Heart left ventricle (tissue), 13 donors: ENCODE measurements at regions not wholly inside any gene's neighbourhood (a gene's known extent, or its start where the extent isn't known, plus 50 kb on each side); places are given as distances from the start of the nearest gene placed in this dataset.
"Not testable (repeated sequence)": the region's sequence is repeated elsewhere in the genome, so short reads cannot be mapped to it uniquely, and the experiment has no call there.

Experiments
- POLR2A ChIP-seq, 2 donors: fragments of 450-650 bp; IDR thresholded peaks; one replicate each; pipeline ENCODE4 v1.6.1; 2017; ENCODE audit warnings: antibody characterized with exemption in 2 of 2, mild to moderate bottlenecking in 2 of 2, moderate library complexity in 2 of 2
- TF ChIP-seq, protein P1 (sequence below), 12 donors: fragments of 200-600 bp; sonication (generic) in 4 of 12; IDR thresholded peaks; one replicate each; pipeline versions ENCODE4 v1.5.0 to v1.8.0; 2018 to 2022; ENCODE audit warnings: antibody characterized with exemption in 12 of 12, mild to moderate bottlenecking in 5 of 12
- donor health status: ischemic (EF 13 %, LVEDD 7.1; RV severe dilation, severe dysfunction).
- donor health status: DM: no; HTN: yes; CAD: no.
- donor health status: DM: no; HTN: no; CAD: no.
- donor health status: ischemic (EF 25% LVEDD 6.9; RV normal size, moderate dysfunction).
- donor health status: ischemic (EF 25% LVEDD 5.7; RV mildly dilated, moderate dysfunction).
- donor health status: ischemic (EF 35%, LVEDD 5.7; RV mildly dilated, moderate dysfunction).
- donor health status: nonischemic (EF 11% LVEDD 7.7; RV severe dilation, severe dysfunction).
- donor health status: DM: yes; HTN: yes; CAD: no.
- donor health status: PGD.
- donor health status: ischemic (EF 29% LVEDD 5.4; RV normal size, mild dysfunction).
- donor health status: nonischemic (EF 23%, LVEDD 6.1; RV moderate dilation, normal function).

- not testable (repeated sequence) for TF ChIP-seq POLR2A (IDR thresholded peaks at IDR 0.05)
- TF ChIP-seq, protein P1, sequence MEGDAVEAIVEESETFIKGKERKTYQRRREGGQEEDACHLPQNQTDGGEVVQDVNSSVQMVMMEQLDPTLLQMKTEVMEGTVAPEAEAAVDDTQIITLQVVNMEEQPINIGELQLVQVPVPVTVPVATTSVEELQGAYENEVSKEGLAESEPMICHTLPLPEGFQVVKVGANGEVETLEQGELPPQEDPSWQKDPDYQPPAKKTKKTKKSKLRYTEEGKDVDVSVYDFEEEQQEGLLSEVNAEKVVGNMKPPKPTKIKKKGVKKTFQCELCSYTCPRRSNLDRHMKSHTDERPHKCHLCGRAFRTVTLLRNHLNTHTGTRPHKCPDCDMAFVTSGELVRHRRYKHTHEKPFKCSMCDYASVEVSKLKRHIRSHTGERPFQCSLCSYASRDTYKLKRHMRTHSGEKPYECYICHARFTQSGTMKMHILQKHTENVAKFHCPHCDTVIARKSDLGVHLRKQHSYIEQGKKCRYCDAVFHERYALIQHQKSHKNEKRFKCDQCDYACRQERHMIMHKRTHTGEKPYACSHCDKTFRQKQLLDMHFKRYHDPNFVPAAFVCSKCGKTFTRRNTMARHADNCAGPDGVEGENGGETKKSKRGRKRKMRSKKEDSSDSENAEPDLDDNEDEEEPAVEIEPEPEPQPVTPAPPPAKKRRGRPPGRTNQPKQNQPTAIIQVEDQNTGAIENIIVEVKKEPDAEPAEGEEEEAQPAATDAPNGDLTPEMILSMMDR (IDR thresholded peaks at IDR 0.05): not testable (repeated sequence)
Observed at GRCh38 chr4:4134368-4134767, 92.4 kb downstream of the OTOP1 start.
